ENCODE measurements at regions not wholly inside any gene's neighbourhood (a gene's known extent, or its start where the extent isn't known, plus 50 kb on each side); places are given as distances from the start of the nearest gene placed in this dataset.

- Histone ChIP-seq H3K27me3 (ENCODE audit: control insufficient read depth in 1 of 2, insufficient read depth in 2 of 2, low read length in 2 of 2) (no peaks in the 10 kb centered on the region), H3K4me1 (ENCODE audit: control insufficient read depth, insufficient read depth, low read length) (peaks cover 16% of the 10 kb centered on the region), H3K9ac (ENCODE audit: low read length in 2 of 2) (no peak overlapping the region), H3K9me3 (ENCODE audit: control insufficient read depth in 2 of 2, low read length in 2 of 2) (no peaks in the 10 kb centered on the region), H3K4me3 (ENCODE audit: low read length in 2 of 2) (no peak overlapping the region), H3K36me3 (ENCODE audit: control insufficient read depth in 2 of 2, insufficient read depth in 2 of 2, low read length in 2 of 2) (no peaks in the 10 kb centered on the region), H3K27ac (ENCODE audit: low read length) (no peak overlapping the region)
Observed at GRCh38 chr2:34029073-34029472, 430.0 kb upstream of the FAM98A start.

- Histone ChIP-seq H3K27me3 (ENCODE audit: control insufficient read depth in 1 of 2, insufficient read depth in 2 of 2, low read length in 2 of 2) (no peaks in the 10 kb centered on the region), H3K4me1 (ENCODE audit: control insufficient read depth, insufficient read depth, low read length) (peaks cover 8% of the 10 kb centered on the region)
Observed at GRCh38 chr2:34025196-34025595, 426.1 kb upstream of the FAM98A start.

GRCh38 chr2:34012715-34013302, 413.7 kb upstream of the FAM98A start:
- H3K4me3 ChIP-seq (ENCODE audit: low read length in 2 of 2), result no peak overlapping the region
- H3K9me3 ChIP-seq (ENCODE audit: control insufficient read depth in 2 of 2, low read length in 2 of 2), result no peaks in the 10 kb centered on the region
- no peak overlapping the region for H3K27ac ChIP-seq (ENCODE audit: low read length)
- no peaks in the 10 kb centered on the region for H3K27me3 ChIP-seq (ENCODE audit: control insufficient read depth in 1 of 2, insufficient read depth in 2 of 2, low read length in 2 of 2)
- no peaks in the 10 kb centered on the region for H3K4me1 ChIP-seq (ENCODE audit: control insufficient read depth, insufficient read depth, low read length)
- no peaks in the 10 kb centered on the region for H3K36me3 ChIP-seq (ENCODE audit: control insufficient read depth in 2 of 2, insufficient read depth in 2 of 2, low read length in 2 of 2)
- H3K9ac ChIP-seq (ENCODE audit: low read length in 2 of 2), result no peak overlapping the region

More at GRCh38 chr2:34025196-34025595, 426.1 kb upstream of the FAM98A start:
- Histone ChIP-seq H3K27ac (ENCODE audit: low read length) (no peak overlapping the region), H3K9ac (ENCODE audit: low read length in 2 of 2) (no peak overlapping the region), H3K4me3 (ENCODE audit: low read length in 2 of 2) (no peak overlapping the region), H3K9me3 (ENCODE audit: control insufficient read depth in 2 of 2, low read length in 2 of 2) (no peaks in the 10 kb centered on the region), H3K36me3 (ENCODE audit: control insufficient read depth in 2 of 2, insufficient read depth in 2 of 2, low read length in 2 of 2) (no peaks in the 10 kb centered on the region)

GRCh38 chr2:34011684-34012083, 412.6 kb upstream of the FAM98A start:
- no peaks in the 10 kb centered on the region for H3K4me1 ChIP-seq (ENCODE audit: control insufficient read depth, insufficient read depth, low read length)

GRCh38 chr2:34005901-34006300, 406.8 kb upstream of the FAM98A start:
- no peak overlapping the region for H3K9ac ChIP-seq (ENCODE audit: low read length in 2 of 2)
- H3K27ac ChIP-seq (ENCODE audit: low read length), result no peak overlapping the region
- H3K4me1 ChIP-seq (ENCODE audit: control insufficient read depth, insufficient read depth, low read length), result no peaks in the 10 kb centered on the region
- no peak overlapping the region for H3K4me3 ChIP-seq (ENCODE audit: low read length in 2 of 2)
- H3K36me3 ChIP-seq (ENCODE audit: control insufficient read depth in 2 of 2, insufficient read depth in 2 of 2, low read length in 2 of 2), result no peaks in the 10 kb centered on the region
- H3K27me3 ChIP-seq (ENCODE audit: control insufficient read depth in 1 of 2, insufficient read depth in 2 of 2, low read length in 2 of 2), result no peaks in the 10 kb centered on the region
- peaks cover 0 to 2% of the 10 kb centered on the region in 2 donors for H3K9me3 ChIP-seq (ENCODE audit: control insufficient read depth in 2 of 2, low read length in 2 of 2)

More at GRCh38 chr2:34011684-34012083, 412.6 kb upstream of the FAM98A start:
- Histone ChIP-seq H3K27ac (ENCODE audit: low read length) (no peak overlapping the region), H3K27me3 (ENCODE audit: control insufficient read depth in 1 of 2, insufficient read depth in 2 of 2, low read length in 2 of 2) (no peaks in the 10 kb centered on the region), H3K4me3 (ENCODE audit: low read length in 2 of 2) (no peak overlapping the region), H3K9ac (ENCODE audit: low read length in 2 of 2) (no peak overlapping the region), H3K36me3 (ENCODE audit: control insufficient read depth in 2 of 2, insufficient read depth in 2 of 2, low read length in 2 of 2) (no peaks in the 10 kb centered on the region), H3K9me3 (ENCODE audit: control insufficient read depth in 2 of 2, low read length in 2 of 2) (no peaks in the 10 kb centered on the region)

GRCh38 chr2:34004936-34005335, 405.8 kb upstream of the FAM98A start:
- Histone ChIP-seq H3K9ac (ENCODE audit: low read length in 2 of 2) (no peak overlapping the region), H3K36me3 (ENCODE audit: control insufficient read depth in 2 of 2, insufficient read depth in 2 of 2, low read length in 2 of 2) (no peaks in the 10 kb centered on the region), H3K4me1 (ENCODE audit: control insufficient read depth, insufficient read depth, low read length) (no peaks in the 10 kb centered on the region), H3K27me3 (ENCODE audit: control insufficient read depth in 1 of 2, insufficient read depth in 2 of 2, low read length in 2 of 2) (no peaks in the 10 kb centered on the region), H3K9me3 (ENCODE audit: control insufficient read depth in 2 of 2, low read length in 2 of 2) (peaks cover 0 to 2% of the 10 kb centered on the region in 2 donors), H3K27ac (ENCODE audit: low read length) (no peak overlapping the region), H3K4me3 (ENCODE audit: low read length in 2 of 2) (no peak overlapping the region)

GRCh38 chr2:34003795-34004194, 404.7 kb upstream of the FAM98A start:
- Histone ChIP-seq H3K4me3 (ENCODE audit: low read length in 2 of 2) (no peak overlapping the region), H3K9ac (ENCODE audit: low read length in 2 of 2) (no peak overlapping the region), H3K27me3 (ENCODE audit: control insufficient read depth in 1 of 2, insufficient read depth in 2 of 2, low read length in 2 of 2) (no peaks in the 10 kb centered on the region), H3K27ac (ENCODE audit: low read length) (no peak overlapping the region), H3K9me3 (ENCODE audit: control insufficient read depth in 2 of 2, low read length in 2 of 2) (peaks cover 0 to 2% of the 10 kb centered on the region in 2 donors), H3K36me3 (ENCODE audit: control insufficient read depth in 2 of 2, insufficient read depth in 2 of 2, low read length in 2 of 2) (no peaks in the 10 kb centered on the region), H3K4me1 (ENCODE audit: control insufficient read depth, insufficient read depth, low read length) (no peaks in the 10 kb centered on the region)

GRCh38 chr2:34001557-34001956, 402.5 kb upstream of the FAM98A start:
- Histone ChIP-seq H3K9ac (ENCODE audit: low read length in 2 of 2) (no peak overlapping the region), H3K36me3 (ENCODE audit: control insufficient read depth in 2 of 2, insufficient read depth in 2 of 2, low read length in 2 of 2) (no peaks in the 10 kb centered on the region), H3K9me3 (ENCODE audit: control insufficient read depth in 2 of 2, low read length in 2 of 2) (peaks cover 4 to 8% of the 10 kb centered on the region in 2 donors), H3K4me3 (ENCODE audit: low read length in 2 of 2) (no peak overlapping the region), H3K27ac (ENCODE audit: low read length) (no peak overlapping the region), H3K27me3 (ENCODE audit: control insufficient read depth in 1 of 2, insufficient read depth in 2 of 2, low read length in 2 of 2) (no peaks in the 10 kb centered on the region), H3K4me1 (ENCODE audit: control insufficient read depth, insufficient read depth, low read length) (no peaks in the 10 kb centered on the region)

- no peaks in the 10 kb centered on the region for H3K36me3 ChIP-seq (ENCODE audit: control insufficient read depth in 2 of 2, insufficient read depth in 2 of 2, low read length in 2 of 2)
- H3K9ac ChIP-seq (ENCODE audit: low read length in 2 of 2), result no peak overlapping the region
- no peak overlapping the region for H3K4me3 ChIP-seq (ENCODE audit: low read length in 2 of 2)
- no peaks in the 10 kb centered on the region for H3K27me3 ChIP-seq (ENCODE audit: control insufficient read depth in 1 of 2, insufficient read depth in 2 of 2, low read length in 2 of 2)
- no peaks in the 10 kb centered on the region for H3K4me1 ChIP-seq (ENCODE audit: control insufficient read depth, insufficient read depth, low read length)
- H3K9me3 ChIP-seq (ENCODE audit: control insufficient read depth in 2 of 2, low read length in 2 of 2), result peaks cover 0 to 3% of the 10 kb centered on the region in 2 donors
- no peak overlapping the region for H3K27ac ChIP-seq (ENCODE audit: low read length)
Observed at GRCh38 chr2:33984131-33984530, 385.0 kb upstream of the FAM98A start.

- H3K9me3 ChIP-seq (ENCODE audit: control insufficient read depth in 2 of 2, low read length in 2 of 2), result no peaks in the 10 kb centered on the region
Observed at GRCh38 chr2:33978471-33978870, 379.4 kb upstream of the FAM98A start.

GRCh38 chr2:33975498-33975897, 376.4 kb upstream of the FAM98A start:
- no peak overlapping the region for H3K4me3 ChIP-seq (ENCODE audit: low read length in 2 of 2)
- H3K9me3 ChIP-seq (ENCODE audit: control insufficient read depth in 2 of 2, low read length in 2 of 2), result no peaks in the 10 kb centered on the region
- H3K9ac ChIP-seq (ENCODE audit: low read length in 2 of 2), result no peak overlapping the region
- no peaks in the 10 kb centered on the region for H3K27me3 ChIP-seq (ENCODE audit: control insufficient read depth in 1 of 2, insufficient read depth in 2 of 2, low read length in 2 of 2)
- H3K4me1 ChIP-seq (ENCODE audit: control insufficient read depth, insufficient read depth, low read length), result no peaks in the 10 kb centered on the region
- H3K27ac ChIP-seq (ENCODE audit: low read length), result no peak overlapping the region
- no peaks in the 10 kb centered on the region for H3K36me3 ChIP-seq (ENCODE audit: control insufficient read depth in 2 of 2, insufficient read depth in 2 of 2, low read length in 2 of 2)

More at GRCh38 chr2:33978471-33978870, 379.4 kb upstream of the FAM98A start:
- Histone ChIP-seq H3K36me3 (ENCODE audit: control insufficient read depth in 2 of 2, insufficient read depth in 2 of 2, low read length in 2 of 2) (no peaks in the 10 kb centered on the region), H3K27me3 (ENCODE audit: control insufficient read depth in 1 of 2, insufficient read depth in 2 of 2, low read length in 2 of 2) (no peaks in the 10 kb centered on the region), H3K9ac (ENCODE audit: low read length in 2 of 2) (no peak overlapping the region), H3K27ac (ENCODE audit: low read length) (no peak overlapping the region), H3K4me3 (ENCODE audit: low read length in 2 of 2) (no peak overlapping the region), H3K4me1 (ENCODE audit: control insufficient read depth, insufficient read depth, low read length) (no peaks in the 10 kb centered on the region)
